ENCODE measurements at regions not wholly inside any gene's neighbourhood (a gene's known extent, or its start where the extent isn't known, plus 50 kb on each side); places are given as distances from the start of the nearest gene placed in this dataset.

GRCh38 chr6:14873101-14873500, 372.8 kb upstream of the JARID2 start:
- no peak for DNase-seq (ENCODE audit: low spot score)
- intact Hi-C loops (cut with DNase I): no loop called here

- intact Hi-C loops (cut with DNase I): no loop called here
- no peak for DNase-seq (ENCODE audit: low spot score)
These were observed 372.0 kb upstream of the JARID2 start for GRCh38 chr6:14873781-14874441.

GRCh38 chr6:14874975-14875480, 370.8 kb upstream of the JARID2 start:
- DNase-seq (ENCODE audit: low spot score): no peak
- intact Hi-C loops (cut with DNase I): loop anchor here (5.0 kb wide), 1 partner anchor 663 kb away; no protein-coding TSS in a partner anchor

GRCh38 chr6:14875481-14876063, 370.3 kb upstream of the JARID2 start:
- no peak for DNase-seq (ENCODE audit: low spot score)
- intact Hi-C loops (cut with DNase I): loop anchor here (5.0 kb wide), 1 partner anchor 663 kb away; no protein-coding TSS in a partner anchor

- intact Hi-C loops (cut with DNase I): loop anchor here (5.0 kb wide), 1 partner anchor 665 kb away; no protein-coding TSS in a partner anchor
- no peak for DNase-seq (ENCODE audit: low spot score)
These were observed 368.9 kb upstream of the JARID2 start for GRCh38 chr6:14876778-14877613.

- no peak for DNase-seq (ENCODE audit: low spot score)
- intact Hi-C loops (cut with DNase I): loop anchor here (5.0 kb wide), 1 partner anchor 665 kb away; no protein-coding TSS in a partner anchor
These were observed 368.1 kb upstream of the JARID2 start for GRCh38 chr6:14877758-14878157.

GRCh38 chr6:14880052-14880451, 365.8 kb upstream of the JARID2 start:
- DNase-seq (ENCODE audit: low spot score): no peak
- intact Hi-C loops (cut with DNase I): loop anchor here (5.0 to 10.0 kb wide), 3 partner anchors 157 to 615 kb away; partner anchors contain the start of gene JARID2

- no peak for DNase-seq (ENCODE audit: low spot score)
- intact Hi-C loops (cut with DNase I): loop anchor here (5.0 to 10.0 kb wide), 3 partner anchors 157 to 614 kb away; partner anchors contain the start of gene JARID2
These were observed 365.2 kb upstream of the JARID2 start for GRCh38 chr6:14880677-14881076.

GRCh38 chr6:14881398-14881797, 364.5 kb upstream of the JARID2 start:
- intact Hi-C loops (cut with DNase I): loop anchor here (5.0 to 10.0 kb wide), 3 partner anchors 156 to 613 kb away; partner anchors contain the start of gene JARID2
- DNase-seq (ENCODE audit: low spot score): no peak

- intact Hi-C loops (cut with DNase I): loop anchor here (5.0 to 10.0 kb wide), 3 partner anchors 155 to 612 kb away; partner anchors contain the start of gene JARID2
- DNase-seq (ENCODE audit: low spot score): no peak
These were observed 363.4 kb upstream of the JARID2 start for GRCh38 chr6:14882394-14883026.

- no peak for DNase-seq (ENCODE audit: low spot score)
- intact Hi-C loops (cut with DNase I): loop anchor here (5.0 to 10.0 kb wide), 3 partner anchors 153 to 611 kb away; partner anchors contain the start of gene JARID2
These were observed 361.9 kb upstream of the JARID2 start for GRCh38 chr6:14883921-14884320.

GRCh38 chr6:14885498-14885897, 360.4 kb upstream of the JARID2 start:
- no peak for DNase-seq (ENCODE audit: low spot score)
- intact Hi-C loops (cut with DNase I): loop anchor here (10.0 kb wide), 1 partner anchor 609 kb away; no protein-coding TSS in a partner anchor

- DNase-seq (ENCODE audit: low spot score): no peak
- intact Hi-C loops (cut with DNase I): loop anchor here (10.0 kb wide), 1 partner anchor 608 kb away; no protein-coding TSS in a partner anchor
These were observed 358.7 kb upstream of the JARID2 start for GRCh38 chr6:14887181-14887580.

GRCh38 chr6:14887986-14888574, 357.8 kb upstream of the JARID2 start:
- no peak for DNase-seq (ENCODE audit: low spot score)
- intact Hi-C loops (cut with DNase I): loop anchor here (10.0 kb wide), 1 partner anchor 607 kb away; no protein-coding TSS in a partner anchor

GRCh38 chr6:14888575-14889000, 357.3 kb upstream of the JARID2 start:
- intact Hi-C loops (cut with DNase I): loop anchor here (10.0 kb wide), 1 partner anchor 606 kb away; no protein-coding TSS in a partner anchor
- DNase-seq (ENCODE audit: low spot score): no peak

- no peak for DNase-seq (ENCODE audit: low spot score)
These were observed 356.7 kb upstream of the JARID2 start for GRCh38 chr6:14889188-14889587.

GRCh38 chr6:14889611-14890593, 356.0 kb upstream of the JARID2 start:
- intact Hi-C loops (cut with DNase I): loop anchor here (10.0 kb wide), 1 partner anchor 605 kb away; no protein-coding TSS in a partner anchor
- DNase-seq (ENCODE audit: low spot score): no peak

More at GRCh38 chr6:14889188-14889587, 356.7 kb upstream of the JARID2 start:
- intact Hi-C loops (cut with DNase I): loop anchor here (10.0 kb wide), 1 partner anchor 606 kb away; no protein-coding TSS in a partner anchor

Measured in cardiac septum (tissue), 1 donor.